IPS DF 19.7 (cell line): ENCODE measurements at regions not wholly inside any gene's neighbourhood (a gene's known extent, or its start where the extent isn't known, plus 50 kb on each side); places are given as distances from the start of the nearest gene placed in this dataset.
A peak's percentile ranks its signal among the peaks of the same experiment; 100 is the strongest.
"Not testable (repeated sequence)": the region's sequence is repeated elsewhere in the genome, so short reads cannot be mapped to it uniquely, and the experiment has no call there.

Experiments used
- DNase-seq: peaks from one replicate; pipeline ENCODE4 v3.0.0-alpha.2; 2013; ENCODE audit warnings: low read depth, low spot score

GRCh38 chr12:102344691-102345090, 135.7 kb downstream of the IGF1 start:
- no peak for DNase-seq

GRCh38 chr12:102343361-102344121, 136.8 kb downstream of the IGF1 start:
- DNase-seq, result no peak

- no peak for DNase-seq
These were observed 137.9 kb downstream of the IGF1 start for GRCh38 chr12:102342281-102343006.

- no peak for DNase-seq
These were observed 137.1 kb upstream of the PMCH start for GRCh38 chr12:102334765-102335164.

- DNase-seq, result no peak
These were observed 133.8 kb upstream of the PMCH start for GRCh38 chr12:102331419-102331818.

GRCh38 chr12:102329883-102330282, 132.2 kb upstream of the PMCH start:
- DNase-seq, result no peak

GRCh38 chr12:102326982-102327381, 129.3 kb upstream of the PMCH start:
- DNase-seq, result no peak

- DNase-seq, result not testable (repeated sequence)
These were observed 127.5 kb upstream of the PMCH start for GRCh38 chr12:102325108-102325507.

- no peak for DNase-seq
These were observed 126.2 kb upstream of the PMCH start for GRCh38 chr12:102323799-102324198.

GRCh38 chr12:102322254-102322653, 124.6 kb upstream of the PMCH start:
- DNase-seq, result peak; percentile 30

- DNase-seq, result no peak
These were observed 123.9 kb upstream of the PMCH start for GRCh38 chr12:102321305-102322082.

- DNase-seq, result no peak
These were observed 119.5 kb upstream of the PMCH start for GRCh38 chr12:102317155-102317554.

- DNase-seq, result no peak
These were observed 119.1 kb upstream of the PMCH start for GRCh38 chr12:102316723-102317122.

GRCh38 chr12:102314821-102315220, 117.2 kb upstream of the PMCH start:
- DNase-seq, result no peak

- DNase-seq, result not testable (repeated sequence)
These were observed 115.7 kb upstream of the PMCH start for GRCh38 chr12:102313116-102313971.

GRCh38 chr12:102305486-102305885, 107.9 kb upstream of the PMCH start:
- no peak for DNase-seq

GRCh38 chr12:102304667-102305066, 107.0 kb upstream of the PMCH start:
- not testable (repeated sequence) for DNase-seq

GRCh38 chr12:102302553-102302952, 104.9 kb upstream of the PMCH start:
- DNase-seq, result no peak

- no peak for DNase-seq
These were observed 103.9 kb upstream of the PMCH start for GRCh38 chr12:102301547-102301946.

- peak; percentile 74 for DNase-seq
These were observed 103.3 kb upstream of the PMCH start for GRCh38 chr12:102300824-102301461.

- DNase-seq, result no peak
These were observed 102.1 kb upstream of the PMCH start for GRCh38 chr12:102299731-102300130.
